ENCODE measurements at regions not wholly inside any gene's neighbourhood (a gene's known extent, or its start where the extent isn't known, plus 50 kb on each side); places are given as distances from the start of the nearest gene placed in this dataset.
"Not testable (repeated sequence)": the region's sequence is repeated elsewhere in the genome, so short reads cannot be mapped to it uniquely, and the experiment has no call there.

- DNase-seq (ENCODE audit: low read depth in 2 of 2): no peak
Observed at GRCh38 chr14:37842106-37842505, 246.7 kb downstream of the TTC6 start.

DNA sequence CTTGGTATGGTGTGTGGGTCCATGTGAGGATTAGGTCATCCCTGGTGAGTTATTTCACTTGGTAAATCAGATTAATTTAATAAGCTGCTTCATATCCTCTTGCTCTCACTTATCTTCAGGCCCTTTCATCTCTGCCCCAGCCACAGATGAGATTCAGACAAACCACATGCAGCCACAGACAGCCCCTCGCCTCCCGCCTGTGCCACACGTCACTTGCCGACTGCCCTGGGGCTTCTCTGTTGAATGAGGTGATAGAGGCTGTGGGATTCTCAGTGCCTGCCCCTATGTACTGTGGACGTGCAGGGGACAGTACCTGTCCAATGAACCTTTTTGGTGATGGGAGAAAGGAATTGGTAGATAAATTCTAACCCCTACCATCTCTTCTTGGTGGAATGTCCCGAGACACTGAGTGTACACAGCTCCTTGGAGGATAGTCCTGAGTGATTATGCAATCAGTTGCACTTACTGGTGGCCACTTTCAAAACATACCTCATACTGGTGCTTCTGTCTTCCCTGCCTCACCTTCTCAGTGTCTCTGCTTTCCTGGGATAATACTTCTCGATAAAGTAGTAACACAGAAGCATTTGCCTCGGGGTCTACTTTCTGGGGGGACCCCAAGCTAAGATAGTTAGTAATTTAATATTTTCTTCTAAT, 248.7 kb downstream of the TTC6 start:
- no peak for DNase-seq (ENCODE audit: low read depth in 2 of 2)

DNA sequence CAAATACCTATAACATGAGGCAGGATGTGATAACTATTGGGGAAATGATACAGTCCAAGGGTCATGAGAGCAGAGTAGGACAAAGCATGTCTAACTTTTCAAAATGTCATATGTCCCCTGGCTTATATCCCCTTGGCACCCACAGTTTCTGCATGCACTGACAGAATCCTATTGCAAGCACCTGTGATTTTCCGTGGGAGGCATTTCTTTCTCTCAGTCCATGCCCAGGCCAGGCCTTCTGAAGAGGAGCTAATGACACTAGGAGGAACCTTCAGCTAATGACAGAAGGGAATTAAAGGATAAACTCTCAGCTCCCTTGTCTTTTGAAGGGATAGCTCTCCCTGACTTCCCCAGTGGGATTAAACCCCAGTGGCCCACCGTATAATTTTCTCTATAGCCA, 249.2 kb downstream of the TTC6 start:
- no peak for DNase-seq (ENCODE audit: low read depth in 2 of 2)

GRCh38 chr14:37848985-37849621, 253.7 kb downstream of the TTC6 start:
- no peak for DNase-seq (ENCODE audit: low read depth in 2 of 2)

DNA sequence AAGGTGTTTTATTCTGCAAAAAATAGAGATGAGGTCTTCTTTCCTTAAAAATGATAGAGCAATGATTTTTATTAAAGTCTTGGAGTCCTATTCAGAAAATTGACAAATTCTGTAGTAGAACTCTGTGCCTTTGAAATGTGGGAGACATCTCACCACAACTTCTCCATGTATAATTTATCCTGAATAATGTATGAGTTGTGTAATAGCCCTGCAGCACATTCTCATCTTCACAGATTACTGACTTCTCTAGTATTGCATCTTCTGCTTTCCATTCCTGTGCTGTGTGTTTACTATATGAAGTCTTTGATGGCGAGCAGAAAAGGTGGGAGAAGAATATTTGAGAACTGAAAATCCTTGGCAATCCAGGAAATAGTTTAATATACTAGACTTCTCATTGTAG, 255.6 kb downstream of the TTC6 start:
- no peak for DNase-seq (ENCODE audit: low read depth in 2 of 2)

GRCh38 chr14:37855871-37856270, 260.4 kb downstream of the TTC6 start:
- no peak for DNase-seq (ENCODE audit: low read depth in 2 of 2)

DNA sequence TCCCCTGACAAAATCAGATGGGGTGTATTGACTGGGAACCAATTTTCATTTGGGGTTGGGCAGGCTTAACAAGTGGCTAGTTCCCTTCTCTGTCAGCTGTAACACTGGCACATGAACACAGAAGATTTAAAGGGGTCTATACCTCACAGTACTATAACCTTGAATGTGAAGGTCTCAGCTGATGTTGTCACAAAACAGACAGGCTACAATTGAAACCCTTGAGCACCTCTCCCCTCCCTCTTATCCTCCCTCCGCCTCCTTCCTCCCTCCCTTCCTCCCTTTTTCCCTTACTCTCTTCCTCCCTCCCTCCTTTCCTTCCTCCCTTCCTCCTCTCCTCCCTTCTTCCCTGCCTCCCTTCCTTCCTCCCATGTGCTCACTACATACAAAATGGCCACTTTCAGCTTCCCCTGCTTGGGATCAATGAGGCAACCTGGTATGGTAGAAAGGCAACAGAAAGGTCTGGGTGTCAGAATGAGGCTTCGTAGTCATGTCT, 262.4 kb downstream of the TTC6 start:
- no peak for DNase-seq (ENCODE audit: low read depth in 2 of 2)

- DNase-seq (ENCODE audit: low read depth in 2 of 2): no peak
Observed at GRCh38 chr14:37858733-37859132, 263.3 kb downstream of the TTC6 start.

GRCh38 chr14:37859177-37859576, 263.7 kb downstream of the TTC6 start:
- no peak for DNase-seq (ENCODE audit: low read depth in 2 of 2)

- DNase-seq (ENCODE audit: low read depth in 2 of 2): no peak
Observed at GRCh38 chr14:37862263-37862662, 266.8 kb downstream of the TTC6 start.

DNA sequence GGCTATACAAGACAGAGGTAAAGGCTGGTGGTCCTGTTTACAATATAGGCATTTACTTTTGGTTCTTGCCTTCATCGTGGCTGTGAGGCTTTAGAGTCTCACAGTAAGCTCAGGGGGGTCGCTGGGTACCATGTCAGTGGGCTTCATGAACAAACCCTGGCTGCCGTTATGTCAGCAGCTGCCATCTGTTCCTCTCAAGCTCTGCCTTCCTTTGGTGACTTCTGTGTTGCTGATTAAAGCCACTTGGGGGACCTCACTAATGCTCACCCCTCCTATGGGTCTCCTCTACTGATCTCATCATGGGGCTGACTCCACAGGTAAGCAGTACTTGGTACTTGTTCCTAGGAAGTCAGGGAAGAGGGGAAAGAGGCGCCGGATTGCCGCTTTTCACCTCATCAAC, 268.7 kb downstream of the TTC6 start:
- no peak for DNase-seq (ENCODE audit: low read depth in 2 of 2)

DNA sequence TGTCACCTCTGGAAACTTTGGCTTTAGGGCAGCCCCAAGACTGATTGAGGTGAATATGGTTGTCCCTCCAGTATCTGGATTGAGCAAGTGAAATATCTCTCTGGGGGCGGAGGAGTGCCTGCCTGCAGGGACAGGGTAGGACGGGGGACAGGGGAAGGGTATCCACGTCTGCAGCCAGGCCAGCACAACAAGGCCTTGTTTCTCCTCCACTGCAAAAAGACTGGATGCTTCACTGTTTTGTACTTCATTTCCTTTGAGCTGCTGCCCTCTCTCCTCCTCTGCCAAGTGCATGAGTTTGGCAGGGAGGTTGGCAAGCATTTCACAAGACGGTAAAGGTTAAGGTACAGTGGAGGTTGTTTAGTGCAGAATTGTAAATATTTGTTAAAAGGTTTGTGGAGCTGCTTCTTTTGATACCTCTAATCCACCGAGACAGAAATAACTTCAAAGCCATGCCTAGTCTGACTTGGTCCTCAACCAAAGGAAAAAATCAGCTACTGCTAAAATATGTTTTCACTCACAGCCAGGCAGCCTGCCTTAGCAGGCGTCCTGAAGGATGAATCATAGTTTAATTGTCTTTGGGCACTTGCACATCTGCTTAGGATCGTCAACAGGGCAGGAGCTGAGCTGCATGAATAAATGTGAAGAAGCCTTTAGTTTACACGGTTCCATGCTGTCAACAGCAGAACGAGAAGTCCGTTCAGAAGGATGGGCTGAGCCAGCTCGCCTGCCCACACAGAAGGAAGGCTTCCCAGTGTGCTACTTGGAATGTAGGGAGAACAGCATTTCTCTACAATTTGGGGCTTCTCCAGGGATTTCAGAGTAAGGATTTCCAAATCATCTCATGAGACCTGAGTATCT, 269.7 kb downstream of the TTC6 start:
- DNase-seq (ENCODE audit: low read depth in 2 of 2): no peak

- no peak for DNase-seq (ENCODE audit: low read depth in 2 of 2)
Observed at GRCh38 chr14:37865719-37866549, 270.5 kb downstream of the TTC6 start.

DNA sequence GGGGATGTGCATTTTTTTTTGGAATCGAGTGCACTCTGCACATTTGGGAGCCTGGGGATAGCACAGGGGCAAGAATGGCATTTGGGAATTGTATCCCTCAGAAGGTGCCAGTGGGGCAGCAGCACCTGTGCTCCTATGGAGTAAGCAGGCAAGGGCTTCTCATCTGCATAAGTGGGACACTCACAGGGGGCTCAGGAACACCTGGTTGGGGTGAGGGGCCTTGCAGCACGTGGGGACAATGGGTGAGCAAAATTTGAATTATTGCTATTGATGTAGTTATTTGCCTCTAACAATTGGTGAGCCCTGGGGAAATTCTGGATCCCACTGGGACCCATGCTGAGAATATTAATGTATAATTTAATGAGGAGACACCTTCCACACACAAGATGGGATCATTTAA, 274.2 kb downstream of the TTC6 start:
- no peak for DNase-seq (ENCODE audit: low read depth in 2 of 2)

DNA sequence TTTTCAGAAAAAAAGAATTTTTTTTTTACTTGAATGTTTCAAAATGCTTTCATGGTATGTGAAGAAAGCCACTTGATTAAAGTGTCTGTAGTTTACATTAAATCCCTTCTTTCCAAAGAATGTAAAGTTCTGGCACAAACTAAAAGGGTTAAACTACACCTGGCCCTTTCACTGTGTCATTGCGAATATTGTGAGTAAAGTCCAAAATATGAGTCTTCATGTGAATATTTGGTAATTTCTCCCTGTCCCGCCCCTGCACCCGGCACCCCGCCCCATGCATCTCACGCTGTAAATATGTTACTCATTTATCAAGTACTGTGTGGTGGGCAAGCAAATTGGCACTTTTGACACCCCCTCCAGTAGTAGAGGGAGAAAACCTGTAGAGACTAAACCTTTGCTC, 274.7 kb downstream of the TTC6 start:
- DNase-seq (ENCODE audit: low read depth in 2 of 2): no peak

DNA sequence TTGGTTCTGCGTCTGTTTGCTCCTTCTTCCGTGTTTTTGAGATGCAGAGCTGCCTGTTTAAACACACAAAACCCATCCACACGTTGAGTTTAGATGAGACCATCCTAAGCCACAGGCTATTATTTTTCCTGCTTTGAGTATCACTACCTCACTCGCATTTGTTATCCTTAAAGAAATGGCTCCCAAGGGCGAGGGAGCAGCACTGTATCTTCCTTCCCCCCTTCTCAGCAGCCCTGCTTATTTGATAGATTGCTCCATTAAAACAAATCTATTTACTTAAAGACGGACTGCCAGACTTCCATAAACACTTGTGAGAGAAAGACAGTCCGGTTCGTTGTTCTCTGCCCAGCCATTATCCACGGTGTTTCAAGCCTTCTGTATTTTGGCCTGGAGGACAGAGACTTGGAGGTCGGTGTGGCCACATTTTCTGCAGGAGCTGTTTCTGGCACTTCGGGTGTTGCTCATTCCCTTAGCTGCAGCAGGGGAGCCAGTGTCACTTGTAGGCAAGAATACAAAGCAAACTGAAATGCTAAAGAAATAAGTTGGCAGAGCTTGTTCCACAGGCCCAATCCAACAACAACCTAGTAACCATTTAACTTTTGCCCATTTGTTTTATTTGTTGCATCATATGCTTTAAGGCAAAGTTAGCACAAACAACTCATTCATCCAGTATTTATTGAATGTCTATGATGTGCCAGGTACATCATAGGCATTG, 275.4 kb downstream of the TTC6 start:
- DNase-seq (ENCODE audit: low read depth in 2 of 2): no peak

DNA sequence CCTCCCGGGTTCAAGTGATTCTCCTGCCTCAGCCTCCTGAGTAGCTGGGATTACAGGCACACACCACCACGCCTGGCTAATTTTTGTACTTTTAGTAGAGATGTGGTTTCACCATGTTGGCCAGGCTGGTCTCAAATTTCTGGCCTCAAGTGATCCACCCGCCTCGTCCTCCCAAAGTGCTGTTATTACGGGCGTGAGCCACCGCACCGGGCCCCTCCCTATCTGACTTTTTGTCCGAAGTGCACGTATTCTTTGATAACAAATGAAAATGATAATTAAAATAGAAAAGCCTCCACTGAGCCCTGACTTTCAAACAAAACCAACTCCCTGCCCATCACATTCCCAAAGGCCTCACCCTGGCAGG, 278.6 kb downstream of the TTC6 start:
- DNase-seq (ENCODE audit: low read depth in 2 of 2): not testable (repeated sequence)

- DNase-seq (ENCODE audit: low read depth in 2 of 2): peak; percentile 68 to 86
Observed at GRCh38 chr14:37874429-37875109, 279.1 kb downstream of the TTC6 start.

GRCh38 chr14:37888234-37888633, 292.8 kb downstream of the TTC6 start:
- DNase-seq (ENCODE audit: low read depth in 2 of 2): no peak

DNA sequence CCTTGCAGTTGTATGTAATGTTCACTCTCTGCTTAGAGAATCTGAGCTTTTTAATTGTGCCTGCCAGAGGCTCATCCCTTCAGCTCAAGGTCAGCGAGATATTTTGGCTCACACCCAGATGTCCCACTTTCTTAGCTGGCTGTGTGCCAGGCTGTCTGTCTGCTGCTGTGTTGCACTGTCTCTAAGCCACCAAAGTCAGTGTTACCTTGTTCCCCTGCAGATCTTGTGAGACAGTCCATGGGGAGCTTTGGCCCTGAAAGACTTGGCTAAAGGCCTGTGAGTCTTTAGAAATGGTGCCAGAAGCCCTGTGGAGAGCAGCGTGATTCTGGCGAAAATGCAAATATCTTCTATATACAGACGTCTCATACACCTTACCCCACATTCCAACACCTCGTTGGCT, 293.7 kb downstream of the TTC6 start:
- DNase-seq (ENCODE audit: low read depth in 2 of 2): no peak

DNA sequence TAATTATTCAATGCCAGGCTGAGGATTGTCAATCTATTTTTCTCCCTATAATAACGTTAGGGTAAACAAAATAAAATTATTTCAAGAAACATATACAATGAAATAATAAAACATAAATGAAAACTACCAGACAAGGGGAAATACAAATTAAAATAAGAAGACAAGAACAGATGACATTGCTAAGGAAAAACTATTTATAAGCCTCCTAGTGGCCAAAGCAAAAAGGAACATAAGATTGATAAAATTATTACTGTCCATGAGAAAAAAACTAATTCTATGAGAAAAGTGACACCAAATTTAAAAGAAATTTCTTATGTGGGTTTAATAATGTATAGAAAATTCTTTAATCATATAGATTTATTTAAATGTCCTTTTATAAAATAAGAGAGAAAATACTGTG, 294.7 kb downstream of the TTC6 start:
- DNase-seq (ENCODE audit: low read depth in 2 of 2): no peak

All from stimulated activated CD4-positive, alpha-beta T cell treated with anti-CD3 and anti-CD28 coated beads, Interleukin-4, amount 100 ng/mL, for 48 hours (primary cell).